ENCODE measurements at regions not wholly inside any gene's neighbourhood (a gene's known extent, or its start where the extent isn't known, plus 50 kb on each side); places are given as distances from the start of the nearest gene placed in this dataset.

GRCh38 chr2:3023531-3023930 lies 354.1 kb downstream of the EIPR1 start:
- DNase-seq (ENCODE audit: low read depth in 1 of 2, low spot score in 2 of 2) (no peak), FAIRE-seq (no peak)
- H3K4me1 ChIP-seq (replicated peaks in 1 of 4; ENCODE audit: control insufficient read depth in 3 of 4, insufficient read depth in 4 of 4, low read length in 3 of 4), result peaks cover 0 to 5% (median under 1%) of the 10 kb centered on the region in 4 experiments; a peak in 3 of 7 replicates
- H4K91ac ChIP-seq (replicated peaks; ENCODE audit: insufficient read length, low read length), result no peak overlapping the region
- H2AK5ac ChIP-seq (ENCODE audit: low read depth, low read length), result no peak overlapping the region
- no peak overlapping the region for H2BK120ac ChIP-seq (replicated peaks; ENCODE audit: low read depth, low read length)
- H3K4me3 ChIP-seq (ENCODE audit: extremely low read depth in 1 of 4, insufficient read depth in 2 of 4, low read depth in 3 of 4, low read length in 4 of 4), result no peak overlapping the region
- no peak overlapping the region; the same call in 1 of the 2 replicates for H4K8ac ChIP-seq (ENCODE audit: extremely low read depth, insufficient read depth, low read length)
- no peak overlapping the region for H2BK15ac ChIP-seq (ENCODE audit: low read length)
- no peak overlapping the region for H3K4me2 ChIP-seq (ENCODE audit: insufficient read depth in 1 of 2, low read depth in 2 of 2, low read length in 2 of 2)
- no peak overlapping the region for H4K5ac ChIP-seq (ENCODE audit: insufficient read length, low read depth, low read length)
- WGBS, 2 experiments (ENCODE audit: extremely low coverage in 1 of 2, insufficient coverage in 1 of 2, insufficient read length in 1 of 2, insufficient replicate concordance in 2 of 2, low coverage in 1 of 2, low lambda C conversion rate in 2 of 2, missing lambda C conversion rate in 1 of 2), result 94% methylated on average over 5 of the region's 7 CpGs; no CpG with 5 or more reads in 1 of the 2 experiments
- no peaks in the 10 kb centered on the region for H3K23me2 ChIP-seq (ENCODE audit: low read depth, low read length)
- H3K79me2 ChIP-seq (ENCODE audit: control insufficient read depth in 1 of 2, insufficient read depth in 2 of 2, low read length in 2 of 2), result no peaks in the 10 kb centered on the region
- POLR2A ChIA-PET (ENCODE audit: partially characterized antibody), result no interaction called here
- no peaks in the 10 kb centered on the region for H3K9me3 ChIP-seq (ENCODE audit: insufficient read depth in 2 of 2, low read depth in 1 of 2, low read length in 1 of 2)
- H2BK5ac ChIP-seq (ENCODE audit: low read depth, low read length), result no peak overlapping the region
- H2AFZ ChIP-seq (ENCODE audit: low read length), result no peak overlapping the region
- no peak overlapping the region for H3K56ac ChIP-seq (replicated peaks; ENCODE audit: insufficient read length, low read depth, low read length)
- no peak for TF ChIP-seq RFX5 (IDR thresholded peaks at IDR 0.05; ENCODE audit: borderline replicate concordance, low read depth, low read length)
- no peak for TF ChIP-seq BACH1 (IDR thresholded peaks at IDR 0.05; ENCODE audit: low read length)
- TF ChIP-seq CHD2 (IDR thresholded peaks at IDR 0.05; ENCODE audit: low read length), result no peak
- TF ChIP-seq EZH2 (IDR thresholded peaks at IDR 0.05; ENCODE audit: low read depth, low read length, severe bottlenecking), result no peak
- TF ChIP-seq POLR2AphosphoS5 (IDR thresholded peaks at IDR 0.05; ENCODE audit: low read depth, low read length), result no peak
- no peak for TF ChIP-seq CTBP2 (IDR thresholded peaks at IDR 0.05; ENCODE audit: borderline replicate concordance, insufficient read depth, insufficient read length, low read length)
- TF ChIP-seq SRF (IDR thresholded peaks at IDR 0.05; ENCODE audit: low read depth, low read length), result no peak
- TF ChIP-seq POU5F1 (IDR thresholded peaks at IDR 0.05; ENCODE audit: low read depth, low read length), result no peak
- TF ChIP-seq KDM5A (IDR thresholded peaks at IDR 0.05; ENCODE audit: low read length), result no peak
- no peak overlapping the region for H3K14ac ChIP-seq (ENCODE audit: insufficient read length)
- H4K20me1 ChIP-seq (replicated peaks in 1 of 2; ENCODE audit: control insufficient read depth in 1 of 2, insufficient read depth in 2 of 2, low read length in 2 of 2), result no peaks in the 10 kb centered on the region
- H3K18ac ChIP-seq (ENCODE audit: extremely low read depth, low read length), result no peak overlapping the region
- H3K36me3 ChIP-seq (ENCODE audit: control insufficient read depth in 2 of 4, insufficient read depth in 4 of 4, low read length in 3 of 4), result no peaks in the 10 kb centered on the region
- no peaks in the 10 kb centered on the region for H3K79me1 ChIP-seq (ENCODE audit: low read depth, low read length)
- no peak overlapping the region for H3K4ac ChIP-seq (replicated peaks; ENCODE audit: insufficient read length, low read depth, low read length)
- H3K27me3 ChIP-seq (replicated peaks in 1 of 4; ENCODE audit: control insufficient read depth in 3 of 4, extremely low read depth in 1 of 4, insufficient read depth in 3 of 4, low read length in 3 of 4), result no peaks in the 10 kb centered on the region
- CTCF ChIA-PET (ENCODE audit: partially characterized antibody), result no interaction called here
- no peak overlapping the region for H2BK20ac ChIP-seq (ENCODE audit: low read length)
- no peak overlapping the region for H3K23ac ChIP-seq (ENCODE audit: insufficient read length)
- no peak overlapping the region for H2BK12ac ChIP-seq (ENCODE audit: low read depth, low read length)
- no peak overlapping the region for H3K27ac ChIP-seq (ENCODE audit: low read depth, low read length)
- no peak overlapping the region for H3K9ac ChIP-seq (replicated peaks in 1 of 4; ENCODE audit: extremely low read depth in 1 of 4, low read depth in 3 of 4, low read length in 3 of 4)

Data from H1 (cell line).